ENCODE measurements at regions not wholly inside any gene's neighbourhood (a gene's known extent, or its start where the extent isn't known, plus 50 kb on each side); places are given as distances from the start of the nearest gene placed in this dataset.
"Not testable (repeated sequence)": the region's sequence is repeated elsewhere in the genome, so short reads cannot be mapped to it uniquely, and the experiment has no call there.

GRCh38 chr9:75417471-75417870, 329.2 kb downstream of the OSTF1 start:
- no peak for DNase-seq

- no peak for DNase-seq
These were observed 330.2 kb downstream of the OSTF1 start for GRCh38 chr9:75418518-75418917.

GRCh38 chr9:75422944-75423522, 334.7 kb downstream of the OSTF1 start:
- no peak for DNase-seq

GRCh38 chr9:75429531-75430475, 341.5 kb downstream of the OSTF1 start:
- no peak for DNase-seq

- no peak for DNase-seq
These were observed 343.1 kb downstream of the OSTF1 start for GRCh38 chr9:75431375-75431774.

- DNase-seq, result no peak
These were observed 344.1 kb downstream of the OSTF1 start for GRCh38 chr9:75432386-75432785.

- no peak for DNase-seq
These were observed 344.6 kb downstream of the OSTF1 start for GRCh38 chr9:75432888-75433287.

GRCh38 chr9:75438716-75439115, 350.4 kb downstream of the OSTF1 start:
- DNase-seq, result no peak

- DNase-seq, result no peak
These were observed 352.6 kb downstream of the OSTF1 start for GRCh38 chr9:75440914-75441313.

GRCh38 chr9:75445144-75445543, 356.8 kb downstream of the OSTF1 start:
- no peak for DNase-seq

- no peak for DNase-seq
These were observed 359.0 kb downstream of the OSTF1 start for GRCh38 chr9:75447281-75447680.

GRCh38 chr9:75448281-75448680, 360.0 kb downstream of the OSTF1 start:
- DNase-seq, result no peak

- no peak for DNase-seq
These were observed 360.6 kb downstream of the OSTF1 start for GRCh38 chr9:75448955-75449354.

- DNase-seq, result no peak
These were observed 362.7 kb downstream of the OSTF1 start for GRCh38 chr9:75451045-75451444.

- no peak for DNase-seq
These were observed 363.2 kb downstream of the OSTF1 start for GRCh38 chr9:75451505-75451904.

- DNase-seq, result no peak
These were observed 364.2 kb downstream of the OSTF1 start for GRCh38 chr9:75452512-75452911.

GRCh38 chr9:75454043-75454442, 365.7 kb downstream of the OSTF1 start:
- no peak for DNase-seq

GRCh38 chr9:75454891-75455290, 366.6 kb downstream of the OSTF1 start:
- DNase-seq, result no peak

- DNase-seq, result no peak
These were observed 367.2 kb downstream of the OSTF1 start for GRCh38 chr9:75455444-75455921.

- no peak for DNase-seq
These were observed 368.4 kb downstream of the OSTF1 start for GRCh38 chr9:75456698-75457097.

- DNase-seq, result no peak
These were observed 369.2 kb downstream of the OSTF1 start for GRCh38 chr9:75457474-75458011.

GRCh38 chr9:75459311-75459710, 371.0 kb downstream of the OSTF1 start:
- not testable (repeated sequence) for DNase-seq

GRCh38 chr9:75461183-75461582, 372.9 kb downstream of the OSTF1 start:
- no peak for DNase-seq

- DNase-seq, result no peak
These were observed 374.6 kb downstream of the OSTF1 start for GRCh38 chr9:75462866-75463265.

Data from NCI-H2171 treated with DMSO at 0.1 percent for 48 hours (cell line).